HCT116 (cell line): ENCODE measurements at regions not wholly inside any gene's neighbourhood (a gene's known extent, or its start where the extent isn't known, plus 50 kb on each side); places are given as distances from the start of the nearest gene placed in this dataset.

Experiments
- ATAC-seq: fragments of 200-7000 bp; cut with Tn5 transposase; 2 replicates; pipeline ENCODE4 v1.9.1; 2020; ENCODE audit warnings: mild to moderate bottlenecking, moderate library complexity
- BruUV-seq: library from RNA; stranded (reverse); fragments of 400-500 nt; replicated peaks from 2 replicates; lab custom pipeline; 2021; lab: Mats Ljungman, UMichigan
- CTCF ChIA-PET: fragments of 300-600 bp; sonication (Branson Sonifier 250); formaldehyde crosslinking; loops from one replicate; lab custom pipeline; 2021; ENCODE audit warnings: antibody characterized with exemption; lab: Charles Lee
- POLR2A ChIA-PET: fragments of 300-600, 350-600 bp; sonication (Branson Sonifier 250); formaldehyde crosslinking; loops from one replicate; lab custom pipeline; 2021; ENCODE audit warnings: antibody characterized with exemption; lab: Charles Lee
- RAD21 ChIA-PET, 2 experiments: fragments of 300-600 bp; sonication (Branson Sonifier 250); formaldehyde crosslinking; loops; one replicate each; lab custom pipeline; 2023; ENCODE audit warnings: low total read pairs in 2 of 2; ENCODE audit not compliant: uncharacterized antibody in 2 of 2, unreplicated experiment in 2 of 2, low non-redundant PET in 1 of 2; lab: Charles Lee
- DNase-seq: peaks from one replicate; pipeline ENCODE4 v3.0.0-alpha.2; 2010; ENCODE audit warnings: low read depth, low spot score
- H2AFZ ChIP-seq: fragments of 200-600 bp; shearing (Covaris generic), sonication (generic); 2 replicates; pipeline ENCODE4 v1.6.1; 2017; ENCODE audit warnings: low read depth, mixed run types, mixed read lengths, antibody characterized with exemption, low read length; ENCODE audit not compliant: poor library complexity, severe bottlenecking
- H3K27ac ChIP-seq: 2 replicates; pipeline ENCODE4 v1.5.1; 2012; ENCODE audit warnings: low read depth, low read length
- H3K27me3 ChIP-seq: fragments of 200-600 bp; sonication (generic); 2 replicates; pipeline ENCODE4 v1.6.1; 2016; ENCODE audit warnings: mixed run types, low read length, mixed read lengths; ENCODE audit not compliant: insufficient read depth
- H3K36me3 ChIP-seq, 2 experiments: fragments of 200-500 bp in 1 of 2; fragments of 200-600 bp in 1 of 2; sonication (Bioruptor generic) in 1 of 2; sonication (generic) in 1 of 2; 2 replicates each; pipeline versions ENCODE4 v1.5.1 to v1.6.1; 2014 to 2016; ENCODE audit warnings: low read length in 2 of 2, inconsistent platforms in 1 of 2, mixed read lengths in 1 of 2, mixed run types in 1 of 2; ENCODE audit not compliant: insufficient read depth in 2 of 2, control insufficient read depth in 1 of 2
- H3K4me1 ChIP-seq, 2 experiments: fragments of 200-600 bp in 1 of 2; sonication (generic) in 1 of 2; 2 replicates each; pipeline versions ENCODE4 v1.5.1 to v1.6.1; 2012 to 2017; ENCODE audit warnings: low read length in 2 of 2, inconsistent platforms in 1 of 2, mild to moderate bottlenecking in 1 of 2, mixed read lengths in 1 of 2, mixed run types in 1 of 2, moderate library complexity in 1 of 2; ENCODE audit not compliant: insufficient read depth in 2 of 2, control insufficient read depth in 1 of 2
- H3K4me2 ChIP-seq: fragments of 200-600 bp; sonication (generic); 2 replicates; pipeline ENCODE4 v1.6.1; 2017; ENCODE audit warnings: mixed run types, low read length, mixed read lengths
- H3K4me3 ChIP-seq, 2 experiments: fragments of 200-600 bp in 1 of 2; sonication (generic) in 1 of 2; replicated peaks in 1 of 2; 2 replicates each; pipeline ENCODE4 v1.5.1; 2011 to 2016; ENCODE audit warnings: low read length in 2 of 2, control low read depth in 1 of 2, low read depth in 1 of 2, mild to moderate bottlenecking in 1 of 2, mixed read lengths in 1 of 2, mixed run types in 1 of 2
- H3K79me2 ChIP-seq: fragments of 200-600 bp; sonication (generic); 2 replicates; pipeline ENCODE4 v1.6.1; 2017; ENCODE audit warnings: mild to moderate bottlenecking, mixed run types, low read length, moderate library complexity, mixed read lengths; ENCODE audit not compliant: insufficient read depth
- H3K9ac ChIP-seq: fragments of 200-600 bp; sonication (generic); 2 replicates; pipeline ENCODE4 v1.6.1; 2016; ENCODE audit warnings: low read length, mixed read lengths
- H3K9me2 ChIP-seq: fragments of 200-600 bp; sonication (generic), shearing (Covaris generic); 2 replicates; pipeline ENCODE4 v1.6.1; 2017; ENCODE audit warnings: mixed run types, mild to moderate bottlenecking, moderate library complexity; ENCODE audit not compliant: insufficient read depth
- H3K9me3 ChIP-seq, 2 experiments: fragments of 200-500 bp in 1 of 2; fragments of 200-600 bp in 1 of 2; sonication (Bioruptor generic) in 1 of 2; sonication (generic) in 1 of 2; 2 replicates each; pipeline ENCODE4 v1.6.1; 2014 to 2017; ENCODE audit warnings: low read length in 2 of 2, mixed read lengths in 2 of 2, inconsistent platforms in 1 of 2, low read depth in 1 of 2, mild to moderate bottlenecking in 1 of 2, mixed run types in 1 of 2, moderate library complexity in 1 of 2; ENCODE audit not compliant: control insufficient read depth in 1 of 2, insufficient read depth in 1 of 2
- H4K20me1 ChIP-seq: fragments of 200-600 bp; sonication (generic), shearing (Covaris generic); 2 replicates; pipeline ENCODE4 v1.6.1; 2017; ENCODE audit warnings: mixed run types, mild to moderate bottlenecking, moderate library complexity; ENCODE audit not compliant: insufficient read depth
- CEBPB ChIP-seq: IDR thresholded peaks from 2 replicates; pipeline ENCODE4 v1.6.1; 2012; ENCODE audit warnings: low read depth
- EGR1 ChIP-seq: IDR thresholded peaks from 2 replicates; pipeline ENCODE4 v1.6.1; 2012; ENCODE audit warnings: low read depth
- ELF1 ChIP-seq: IDR thresholded peaks from 2 replicates; pipeline ENCODE4 v1.6.1; 2012; ENCODE audit warnings: low read depth, borderline replicate concordance
- EZH2phosphoT487 ChIP-seq: fragments of 200-600 bp; IDR thresholded peaks from 2 replicates; pipeline ENCODE4 v1.6.1; 2018; ENCODE audit warnings: antibody characterized with exemption, borderline replicate concordance
- JUND ChIP-seq: IDR thresholded peaks from 2 replicates; pipeline ENCODE4 v1.6.1; 2012
- POLR2AphosphoS5 ChIP-seq: IDR thresholded peaks from 2 replicates; pipeline ENCODE4 v1.6.1; 2011; ENCODE audit warnings: mild to moderate bottlenecking, low read depth, low read length, moderate library complexity
- RAD21 ChIP-seq: IDR thresholded peaks from 2 replicates; pipeline ENCODE4 v1.6.1; 2012; ENCODE audit warnings: low read depth, mild to moderate bottlenecking
- SP1 ChIP-seq: IDR thresholded peaks from 2 replicates; pipeline ENCODE4 v1.6.1; 2012; ENCODE audit warnings: low read depth
- SRF ChIP-seq: IDR thresholded peaks from 2 replicates; pipeline ENCODE4 v1.6.1; 2012; ENCODE audit warnings: low read depth
- YY1 ChIP-seq: IDR thresholded peaks from 2 replicates; pipeline ENCODE4 v1.6.1; 2011; ENCODE audit warnings: low read length, low read depth, moderate library complexity, mild to moderate bottlenecking; ENCODE audit not compliant: insufficient replicate concordance; ENCODE audit errors: extremely low read depth
- ZNF274 ChIP-seq: fragments of 200-500 bp; sonication (Bioruptor generic); IDR thresholded peaks from 2 replicates; pipeline ENCODE4 v1.6.1; 2014; ENCODE audit warnings: mild to moderate bottlenecking, low read depth, low read length, inconsistent platforms
- intact Hi-C: fragments of 100-400 bp; cut with micrococcal nuclease; formaldehyde crosslinking; loops from 2 replicates; pipeline ENCODE4 v1.10.0; 2022
- TF ChIP-seq, protein P1 (sequence below): IDR thresholded peaks from 2 replicates; pipeline ENCODE4 v1.6.1; 2012
- TF ChIP-seq, protein P2 (sequence below): IDR thresholded peaks from 2 replicates; pipeline ENCODE4 v1.6.1; 2011; ENCODE audit warnings: mild to moderate bottlenecking, low read length, moderate library complexity; ENCODE audit not compliant: insufficient replicate concordance; ENCODE audit errors: extremely low read depth

DNA sequence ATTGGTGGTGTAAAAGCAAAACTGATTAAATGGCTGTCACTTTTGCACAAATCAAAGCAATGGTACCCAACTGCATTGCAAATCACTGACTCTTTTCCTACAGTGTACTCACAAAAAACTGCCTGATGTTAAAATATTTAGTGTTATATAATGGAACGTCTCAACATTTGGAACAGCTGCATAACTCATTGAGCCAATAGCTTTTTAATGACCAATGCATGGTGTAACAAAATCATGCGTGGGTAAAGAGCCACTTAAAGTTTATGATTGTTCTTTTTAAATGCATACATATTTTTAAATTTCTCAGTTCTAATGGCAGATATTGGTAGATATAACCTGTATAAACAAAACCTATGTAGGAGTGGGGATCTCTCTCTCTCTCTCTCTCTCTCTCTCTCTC is 204.0 kb upstream of the MPHOSPH6 start:
- Histone ChIP-seq H3K79me2 (no peaks in the 10 kb centered on the region), H3K9me2 (no peaks in the 10 kb centered on the region), H3K9ac (no peak overlapping the region), H3K9me3 (no peaks in the 10 kb centered on the region), H3K36me3 (no peaks in the 10 kb centered on the region), H3K4me3 (no peak overlapping the region), H3K4me2 (no peak overlapping the region), H4K20me1 (no peaks in the 10 kb centered on the region), H2AFZ (no peak overlapping the region), H3K27me3 (peaks cover 5% of the 10 kb centered on the region; the same call in 1 of the 2 replicates), H3K4me1 (no peaks in the 10 kb centered on the region), H3K27ac (no peak overlapping the region)
- BruUV-seq: no TSS peak
- ATAC-seq (no peak), DNase-seq (no peak)
- RAD21 ChIA-PET: no interaction called here
- POLR2A ChIA-PET: no interaction called here
- CTCF ChIA-PET: no interaction called here
- intact Hi-C loops: no loop called here
- TF ChIP-seq JUND (no peak), SRF (no peak), ZNF274 (no peak), CEBPB (no peak), EZH2phosphoT487 (no peak), SP1 (no peak), ELF1 (no peak), POLR2AphosphoS5 (no peak), YY1 (no peak), EGR1 (no peak), RAD21 (no peak)
- TF ChIP-seq, protein P1, sequence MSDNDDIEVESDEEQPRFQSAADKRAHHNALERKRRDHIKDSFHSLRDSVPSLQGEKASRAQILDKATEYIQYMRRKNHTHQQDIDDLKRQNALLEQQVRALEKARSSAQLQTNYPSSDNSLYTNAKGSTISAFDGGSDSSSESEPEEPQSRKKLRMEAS: no peak
- TF ChIP-seq, protein P2, sequence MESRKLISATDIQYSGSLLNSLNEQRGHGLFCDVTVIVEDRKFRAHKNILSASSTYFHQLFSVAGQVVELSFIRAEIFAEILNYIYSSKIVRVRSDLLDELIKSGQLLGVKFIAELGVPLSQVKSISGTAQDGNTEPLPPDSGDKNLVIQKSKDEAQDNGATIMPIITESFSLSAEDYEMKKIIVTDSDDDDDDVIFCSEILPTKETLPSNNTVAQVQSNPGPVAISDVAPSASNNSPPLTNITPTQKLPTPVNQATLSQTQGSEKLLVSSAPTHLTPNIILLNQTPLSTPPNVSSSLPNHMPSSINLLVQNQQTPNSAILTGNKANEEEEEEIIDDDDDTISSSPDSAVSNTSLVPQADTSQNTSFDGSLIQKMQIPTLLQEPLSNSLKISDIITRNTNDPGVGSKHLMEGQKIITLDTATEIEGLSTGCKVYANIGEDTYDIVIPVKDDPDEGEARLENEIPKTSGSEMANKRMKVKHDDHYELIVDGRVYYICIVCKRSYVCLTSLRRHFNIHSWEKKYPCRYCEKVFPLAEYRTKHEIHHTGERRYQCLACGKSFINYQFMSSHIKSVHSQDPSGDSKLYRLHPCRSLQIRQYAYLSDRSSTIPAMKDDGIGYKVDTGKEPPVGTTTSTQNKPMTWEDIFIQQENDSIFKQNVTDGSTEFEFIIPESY: no peak
